ENCODE measurements at regions not wholly inside any gene's neighbourhood (a gene's known extent, or its start where the extent isn't known, plus 50 kb on each side); places are given as distances from the start of the nearest gene placed in this dataset.
"Not testable (repeated sequence)": the region's sequence is repeated elsewhere in the genome, so short reads cannot be mapped to it uniquely, and the experiment has no call there.

DNA sequence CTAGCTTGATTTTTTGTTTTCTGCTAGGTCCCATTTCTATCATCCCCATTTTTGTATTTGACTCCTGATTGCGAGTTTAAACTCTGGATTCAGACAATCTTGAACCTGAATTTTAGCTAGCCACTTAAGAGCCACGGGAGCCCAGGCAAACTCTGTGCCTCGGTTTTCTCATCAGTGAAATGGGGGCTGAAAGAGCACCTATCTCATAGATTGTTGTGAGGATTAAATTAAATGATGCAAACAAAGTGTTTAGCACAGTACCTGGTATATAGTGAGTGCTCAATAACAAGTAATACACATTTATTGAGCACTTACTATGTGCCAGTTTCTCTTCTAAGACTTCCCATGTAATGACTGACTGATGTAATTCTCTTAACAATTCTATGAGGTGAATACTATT lies 158.1 kb upstream of the POU3F1 start:
- no peak for DNase-seq

DNA sequence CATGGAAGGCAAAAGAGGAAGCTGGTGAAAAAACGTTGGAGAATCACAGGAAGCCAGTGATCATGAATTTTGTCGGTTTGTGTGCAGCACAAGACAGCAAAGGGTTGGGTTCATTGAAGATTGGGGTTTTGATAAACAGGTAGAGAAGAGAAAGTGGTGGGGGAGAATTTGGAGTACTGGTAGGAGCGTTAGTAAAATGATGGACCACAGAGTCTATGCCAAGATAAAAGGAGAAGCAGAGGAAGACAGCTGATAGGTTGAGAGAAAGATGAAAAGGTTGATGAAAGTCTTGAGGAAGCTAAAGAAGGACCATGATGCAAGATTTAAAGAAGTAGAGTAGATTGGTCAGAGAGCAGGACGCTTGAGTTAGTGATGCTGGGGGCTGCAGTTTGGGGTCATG lies 156.8 kb upstream of the POU3F1 start:
- no peak for DNase-seq

GRCh38 chr1:38201431-38201830 lies 154.8 kb upstream of the POU3F1 start:
- no peak for DNase-seq

- no peak for DNase-seq
These were observed 152.0 kb upstream of the POU3F1 start for GRCh38 chr1:38198621-38199020.

DNA sequence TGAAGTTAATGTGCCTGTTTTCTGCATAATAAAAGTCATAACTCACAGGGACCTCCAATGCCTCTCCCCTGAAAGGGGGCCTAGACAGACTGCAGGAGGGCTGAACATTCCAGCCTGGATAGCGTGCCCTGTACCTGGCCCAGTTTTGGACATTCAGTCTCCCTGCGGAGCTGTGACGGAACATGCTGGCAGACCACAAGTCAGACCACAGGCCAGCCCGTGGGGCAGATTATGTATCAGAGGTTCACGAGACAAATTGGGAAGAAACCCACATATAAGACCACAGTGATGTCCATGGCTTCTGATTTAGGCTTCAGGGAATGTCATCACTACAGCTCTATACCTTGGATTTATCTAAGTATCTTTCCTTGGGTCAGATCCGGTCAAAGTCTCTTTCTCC lies 151.5 kb upstream of the POU3F1 start:
- DNase-seq, result no peak

- DNase-seq, result no peak
These were observed 150.9 kb upstream of the POU3F1 start for GRCh38 chr1:38197312-38198061.

- DNase-seq, result no peak
These were observed 147.9 kb upstream of the POU3F1 start for GRCh38 chr1:38194472-38194871.

DNA sequence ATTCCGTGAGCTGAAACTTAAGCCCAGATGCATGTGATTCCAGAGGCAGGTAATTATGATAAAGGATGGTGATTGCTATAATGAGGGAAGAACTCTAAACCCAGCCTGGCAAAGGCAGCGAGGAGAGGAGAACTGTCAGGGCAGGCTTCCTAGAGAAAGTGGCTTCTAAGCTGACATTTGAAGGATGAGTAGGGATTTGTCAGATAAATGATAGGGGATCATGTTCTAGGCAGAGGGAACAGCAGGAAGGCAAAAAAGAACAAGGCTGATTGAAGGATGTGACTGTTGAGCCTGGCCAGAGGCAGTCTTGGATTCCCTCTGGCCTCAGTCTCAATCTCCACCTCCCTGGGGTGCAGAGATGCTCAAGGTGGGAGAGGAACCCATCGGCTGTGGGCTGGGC lies 146.4 kb upstream of the POU3F1 start:
- DNase-seq, result no peak

DNA sequence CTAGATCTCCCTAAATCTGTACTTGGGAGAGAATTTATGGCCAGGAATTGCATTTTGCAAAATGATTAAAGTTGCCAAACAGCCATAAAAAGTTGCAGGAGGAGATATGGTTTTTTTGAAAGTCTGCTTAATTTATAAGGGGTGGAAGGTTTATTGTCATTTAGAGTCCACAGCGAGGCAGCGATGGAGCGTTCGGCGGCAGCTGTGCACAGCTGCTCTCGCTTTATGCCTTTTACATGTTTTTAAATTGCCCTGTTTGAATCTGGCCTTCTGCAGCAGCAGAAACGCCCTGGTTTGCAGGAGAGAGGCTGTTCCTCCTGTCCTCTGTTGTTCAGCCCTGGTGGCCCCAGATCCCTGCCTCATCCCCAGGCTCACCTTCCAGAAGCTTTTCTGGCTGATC lies 144.9 kb upstream of the POU3F1 start:
- DNase-seq, result no peak

GRCh38 chr1:38190983-38191382 lies 144.4 kb upstream of the POU3F1 start:
- DNase-seq, result no peak

- no peak for DNase-seq
These were observed 141.0 kb upstream of the POU3F1 start for GRCh38 chr1:38187552-38187951.

- DNase-seq, result no peak
These were observed 140.0 kb upstream of the POU3F1 start for GRCh38 chr1:38186566-38186965.

GRCh38 chr1:38185913-38186312 lies 139.3 kb upstream of the POU3F1 start:
- DNase-seq, result no peak

- DNase-seq, result no peak
These were observed 137.2 kb upstream of the POU3F1 start for GRCh38 chr1:38183747-38184146.

GRCh38 chr1:38183096-38183495 lies 136.5 kb upstream of the POU3F1 start:
- no peak for DNase-seq

DNA sequence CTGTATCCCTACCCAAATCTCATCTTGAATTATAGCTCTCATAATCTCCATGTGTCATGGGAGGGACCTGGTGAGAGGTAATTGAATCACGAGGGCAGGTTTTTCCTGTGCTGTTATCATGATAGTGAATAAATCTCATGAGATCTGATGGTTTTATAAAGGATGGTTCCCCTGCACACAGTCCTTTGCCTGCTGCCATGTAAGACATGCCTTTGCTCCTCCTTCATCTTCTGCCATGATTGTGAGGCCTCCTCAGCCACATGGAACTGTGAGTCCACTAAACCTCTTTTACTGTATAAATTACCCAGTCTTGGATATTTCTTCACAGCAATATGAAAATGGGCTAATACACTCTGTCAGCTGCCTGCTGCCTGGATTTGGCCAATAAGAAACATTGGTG lies 133.8 kb upstream of the POU3F1 start:
- not testable (repeated sequence) for DNase-seq

GRCh38 chr1:38179483-38179882 lies 132.9 kb upstream of the POU3F1 start:
- DNase-seq, result no peak

GRCh38 chr1:38178216-38178615 lies 131.6 kb upstream of the POU3F1 start:
- no peak for DNase-seq

DNA sequence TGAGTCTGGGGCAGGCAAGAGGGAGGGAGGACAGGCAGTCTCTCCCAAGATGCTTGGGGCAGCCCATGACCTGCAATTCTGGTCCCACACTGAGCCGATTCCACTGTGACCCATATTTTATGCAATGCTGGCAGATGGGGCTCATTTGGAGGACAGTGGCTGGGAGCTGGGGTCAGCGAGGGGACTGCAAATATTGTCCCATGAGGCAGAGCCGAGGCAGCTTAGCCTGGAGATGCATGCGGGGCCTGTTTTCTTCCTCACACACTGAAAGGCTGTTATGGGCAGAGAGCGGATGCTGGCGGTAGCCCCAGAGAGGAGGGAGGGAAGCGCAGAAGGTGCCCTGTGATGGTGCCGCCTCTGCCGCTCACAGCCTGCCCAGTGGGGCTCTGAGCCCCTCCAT lies 128.5 kb upstream of the POU3F1 start:
- no peak for DNase-seq

DNA sequence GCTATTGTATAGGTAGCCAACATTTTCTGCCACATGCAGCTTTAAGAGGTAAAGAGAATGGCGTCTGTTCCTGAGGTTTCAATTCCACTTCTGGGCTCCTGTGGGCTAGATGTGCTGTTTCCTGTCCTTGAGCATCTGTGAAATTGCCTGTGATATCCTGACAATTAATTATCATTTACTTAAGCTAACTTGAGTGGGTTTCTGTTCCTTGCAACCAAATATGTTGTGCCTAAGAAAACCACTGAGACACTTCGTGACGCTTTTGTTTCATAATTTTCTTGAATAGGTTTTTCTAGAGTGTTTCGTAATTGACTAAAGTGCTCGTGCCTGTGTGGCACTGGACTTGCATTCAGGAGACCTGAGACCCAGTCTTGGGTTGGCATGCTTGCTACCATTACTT lies 127.3 kb upstream of the POU3F1 start:
- DNase-seq, result no peak

DNA sequence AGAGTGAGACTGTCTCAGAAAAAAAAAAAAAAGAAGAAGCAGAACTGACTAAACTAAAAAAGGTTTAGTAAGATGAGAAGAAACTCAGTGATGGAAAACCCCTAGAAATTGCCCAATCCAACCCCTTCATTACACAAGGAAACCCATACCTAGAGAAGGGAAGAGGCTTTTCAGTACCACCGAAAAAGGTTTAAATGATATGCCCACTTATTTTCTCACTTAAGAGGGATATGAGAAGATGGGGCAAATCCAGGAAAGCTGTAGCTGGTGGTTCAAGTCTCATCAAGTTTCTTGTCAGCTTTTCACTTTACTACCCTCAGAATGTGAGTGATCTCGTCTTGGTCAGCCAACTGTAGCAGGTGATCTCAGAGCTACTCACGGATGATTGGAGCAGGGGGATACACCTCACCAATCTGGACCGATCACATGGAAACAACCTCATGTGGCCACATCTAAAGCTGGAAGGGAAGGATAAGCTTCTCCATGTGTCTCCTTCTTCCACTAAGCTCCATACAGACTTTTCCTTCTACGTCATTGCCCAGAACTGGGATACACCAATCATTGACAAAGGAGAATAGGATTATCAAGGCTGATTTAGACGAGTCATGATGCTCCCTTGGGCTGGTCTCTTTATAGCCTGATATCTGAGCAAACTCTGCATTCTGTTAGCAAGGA lies 126.7 kb upstream of the POU3F1 start:
- DNase-seq, result no peak

DNA sequence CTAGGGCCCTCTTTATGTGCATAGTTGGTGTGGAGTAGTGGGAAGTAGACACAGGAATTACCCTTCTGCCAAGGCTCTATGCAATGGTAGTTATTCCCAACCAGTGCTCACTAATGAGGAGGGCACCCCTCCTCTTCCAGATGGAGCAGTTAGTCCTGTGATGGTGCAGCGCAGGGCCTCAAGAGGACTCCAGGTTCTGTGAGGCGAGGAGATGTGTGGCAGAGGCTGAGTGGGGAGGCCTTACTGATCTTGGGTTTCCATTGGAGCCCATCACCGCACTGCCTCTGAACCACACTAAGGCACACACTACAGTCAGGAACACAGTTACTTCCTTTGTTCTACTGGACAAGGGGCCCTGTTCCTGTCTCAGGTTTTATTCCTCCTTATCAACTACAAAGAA lies 122.5 kb upstream of the POU3F1 start:
- no peak for DNase-seq

GRCh38 chr1:38168365-38168764 lies 121.8 kb upstream of the POU3F1 start:
- no peak for DNase-seq

GRCh38 chr1:38166461-38166860 lies 119.9 kb upstream of the POU3F1 start:
- no peak for DNase-seq
